ENCODE measurements at regions not wholly inside any gene's neighbourhood (a gene's known extent, or its start where the extent isn't known, plus 50 kb on each side); places are given as distances from the start of the nearest gene placed in this dataset.
A peak's percentile ranks its signal among the peaks of the same experiment; 100 is the strongest.

DNA sequence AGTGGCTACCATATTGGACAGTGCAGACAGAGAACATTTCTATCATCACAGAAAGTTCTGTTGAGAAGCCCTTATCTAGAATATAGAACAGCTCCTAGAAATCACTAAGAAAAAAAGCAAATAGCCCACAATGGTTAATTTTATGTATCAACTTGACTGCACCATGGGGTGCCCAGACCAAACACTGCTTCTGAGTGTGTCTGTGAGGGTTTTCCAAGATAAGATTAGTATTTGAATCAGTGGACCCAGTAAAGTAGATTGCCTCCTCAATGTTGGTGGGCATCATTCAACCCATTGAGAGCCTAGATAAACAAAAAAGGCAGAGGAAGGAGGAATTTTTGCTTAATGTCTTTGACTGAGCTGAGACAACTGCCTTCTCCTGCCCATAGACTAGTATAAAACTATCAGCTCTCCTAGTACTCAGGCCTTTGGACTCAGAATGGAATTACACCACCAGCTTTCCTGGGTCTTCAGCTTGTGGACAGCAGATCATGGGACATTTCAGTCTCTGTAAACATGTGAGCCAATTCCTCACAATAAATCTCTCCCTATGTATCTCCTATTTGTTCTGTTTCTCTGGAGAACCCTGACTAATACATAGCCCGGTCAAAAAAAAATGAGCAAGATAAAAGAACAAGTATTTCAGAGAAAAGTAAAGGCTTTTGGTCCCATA, 55.9 kb upstream of the OXTR start:
- DNase-seq (ENCODE audit: low spot score), result no peak

- no peak for DNase-seq (ENCODE audit: low spot score)
Measured at GRCh38 chr3:8824238-8824637, 54.8 kb upstream of the OXTR start.

- DNase-seq (ENCODE audit: low spot score), result peak; percentile 46
Measured at GRCh38 chr3:8822141-8822540, 52.7 kb upstream of the OXTR start.
